ENCODE measurements at regions not wholly inside any gene's neighbourhood (a gene's known extent, or its start where the extent isn't known, plus 50 kb on each side); places are given as distances from the start of the nearest gene placed in this dataset.

DNA sequence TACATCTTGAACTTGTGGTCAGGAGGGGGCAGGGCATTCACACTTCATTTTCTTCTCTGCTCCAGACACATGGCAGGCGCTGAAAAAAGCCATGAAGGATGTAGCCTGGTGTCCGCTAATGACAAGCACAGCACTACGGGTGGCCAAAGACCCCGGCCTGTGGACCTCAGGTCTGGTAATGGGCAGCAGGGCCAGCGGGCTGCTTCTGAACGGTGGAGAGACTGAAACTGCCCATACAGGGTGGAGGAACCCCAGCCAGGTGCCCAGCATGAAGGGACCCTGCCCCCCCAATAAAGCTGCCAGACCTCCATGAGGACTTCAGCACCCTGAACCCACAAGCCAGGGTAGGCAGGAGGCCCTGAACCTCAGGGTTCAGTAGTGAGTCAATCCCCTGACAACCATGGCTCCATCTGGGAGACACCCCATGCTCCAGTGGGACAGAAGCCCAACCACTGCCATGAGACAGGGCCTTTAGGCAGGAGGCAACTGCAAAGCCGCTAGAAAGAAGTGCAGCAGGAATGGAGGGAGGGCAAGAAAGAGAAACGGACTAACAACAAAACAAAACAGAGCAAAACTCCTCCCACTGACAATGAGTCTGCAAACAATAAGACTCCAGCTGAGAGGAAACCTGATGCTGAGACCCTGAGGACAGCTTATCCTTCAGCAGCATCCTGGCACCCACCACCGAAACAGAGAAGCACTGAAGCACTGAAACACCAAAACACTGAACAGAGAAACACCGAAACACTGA, 140.2 kb upstream of the PPP2R2D start:
- no peak for DNase-seq

DNA sequence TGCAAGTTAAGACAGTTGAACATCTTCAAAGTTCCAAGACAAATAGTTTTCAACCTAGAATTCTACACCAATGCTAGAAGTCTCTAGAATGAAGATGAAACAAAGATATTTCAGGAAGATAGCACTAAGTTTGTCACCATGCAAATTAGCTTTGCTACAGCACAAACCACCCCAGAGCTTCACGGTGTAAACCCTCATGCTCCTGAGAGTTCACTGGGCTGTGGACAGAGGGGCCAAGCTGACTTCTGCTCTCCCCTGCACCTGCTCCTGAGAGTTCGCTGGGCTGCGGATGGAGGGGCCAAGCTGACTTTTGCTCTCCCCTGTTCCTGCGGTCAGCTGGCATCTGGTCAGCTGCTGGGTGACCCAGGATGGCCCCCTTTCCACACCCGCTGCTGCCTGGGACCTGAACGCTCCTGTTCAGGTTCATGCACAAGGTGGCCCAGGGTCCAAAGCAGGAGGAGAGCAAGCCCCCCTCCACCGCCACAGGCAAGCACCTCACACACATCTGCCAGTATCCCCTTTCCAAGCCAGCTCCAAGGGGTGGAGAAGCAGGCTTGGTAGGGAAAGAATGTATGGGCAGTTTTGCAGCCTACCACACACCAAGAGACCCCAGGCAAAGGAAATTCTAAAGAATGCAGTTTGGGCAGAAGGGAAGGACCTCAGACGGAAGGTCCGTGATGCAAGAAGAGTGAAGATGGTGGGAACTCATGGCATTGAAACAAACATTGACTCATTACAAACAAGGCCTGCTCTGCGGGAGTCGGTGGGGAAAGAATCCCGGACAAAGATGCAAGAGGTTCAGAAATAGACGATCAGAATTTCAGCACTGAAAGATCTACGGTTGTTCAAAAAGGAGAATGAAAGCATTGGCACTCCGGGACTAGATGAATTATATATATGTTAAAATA, 137.8 kb upstream of the PPP2R2D start:
- no peak for DNase-seq

DNA sequence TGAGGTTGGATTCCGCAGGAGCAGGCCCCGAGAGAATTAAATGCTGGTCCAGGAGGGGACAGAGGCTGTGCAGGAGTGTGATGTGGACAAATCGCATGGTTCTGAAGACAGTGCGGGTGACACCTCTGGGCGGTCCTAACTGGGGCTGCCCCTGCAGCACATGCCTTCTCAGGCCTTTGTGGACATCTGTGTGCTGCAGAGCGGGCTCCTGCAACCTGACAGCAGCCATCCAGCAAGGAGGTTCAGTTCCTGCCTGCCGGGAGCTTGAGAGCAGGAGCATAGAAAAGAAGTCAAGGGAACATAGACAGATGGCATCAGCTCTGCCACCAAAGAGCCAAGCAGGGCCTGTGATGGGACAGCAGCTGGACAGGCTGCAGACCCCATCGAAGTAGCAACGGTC, 135.9 kb upstream of the PPP2R2D start:
- no peak for DNase-seq

DNA sequence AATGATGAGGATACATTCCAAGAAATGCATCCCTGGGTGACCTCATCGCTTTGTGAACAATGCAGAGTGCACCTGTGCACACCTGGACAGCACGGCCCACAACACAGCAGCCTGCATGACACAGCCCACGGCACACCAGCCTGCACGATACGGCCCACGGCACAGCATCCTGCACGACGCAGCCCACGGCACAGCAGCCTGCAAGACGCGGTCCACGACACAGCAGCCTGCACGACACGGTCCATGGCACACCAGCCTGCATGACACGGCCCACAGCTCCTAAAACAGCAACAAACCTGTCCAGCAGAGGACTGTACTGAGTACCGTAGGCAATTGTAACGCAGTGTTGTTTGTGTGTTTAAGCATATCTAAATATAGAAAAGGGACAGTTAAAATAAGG, 134.7 kb upstream of the PPP2R2D start:
- no peak for DNase-seq

DNA sequence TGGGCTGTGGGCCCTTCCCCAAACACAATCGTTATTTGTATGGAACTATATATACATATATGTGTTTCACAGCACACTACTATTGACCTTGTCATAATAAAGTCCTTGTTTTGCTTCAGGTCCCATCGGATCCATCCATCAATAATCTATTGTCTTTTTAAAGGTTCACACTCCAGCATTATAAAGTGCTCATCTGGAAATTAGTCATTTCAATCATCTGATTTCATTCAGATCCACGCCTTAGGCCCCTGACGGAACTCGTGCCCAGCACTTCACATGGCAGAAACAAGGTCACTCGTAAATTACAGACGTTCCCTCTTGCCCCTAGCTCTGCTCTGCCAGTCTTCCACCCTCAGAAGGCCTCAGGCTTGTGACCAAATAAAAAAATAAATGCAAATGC, 133.1 kb upstream of the PPP2R2D start:
- DNase-seq, result no peak

DNA sequence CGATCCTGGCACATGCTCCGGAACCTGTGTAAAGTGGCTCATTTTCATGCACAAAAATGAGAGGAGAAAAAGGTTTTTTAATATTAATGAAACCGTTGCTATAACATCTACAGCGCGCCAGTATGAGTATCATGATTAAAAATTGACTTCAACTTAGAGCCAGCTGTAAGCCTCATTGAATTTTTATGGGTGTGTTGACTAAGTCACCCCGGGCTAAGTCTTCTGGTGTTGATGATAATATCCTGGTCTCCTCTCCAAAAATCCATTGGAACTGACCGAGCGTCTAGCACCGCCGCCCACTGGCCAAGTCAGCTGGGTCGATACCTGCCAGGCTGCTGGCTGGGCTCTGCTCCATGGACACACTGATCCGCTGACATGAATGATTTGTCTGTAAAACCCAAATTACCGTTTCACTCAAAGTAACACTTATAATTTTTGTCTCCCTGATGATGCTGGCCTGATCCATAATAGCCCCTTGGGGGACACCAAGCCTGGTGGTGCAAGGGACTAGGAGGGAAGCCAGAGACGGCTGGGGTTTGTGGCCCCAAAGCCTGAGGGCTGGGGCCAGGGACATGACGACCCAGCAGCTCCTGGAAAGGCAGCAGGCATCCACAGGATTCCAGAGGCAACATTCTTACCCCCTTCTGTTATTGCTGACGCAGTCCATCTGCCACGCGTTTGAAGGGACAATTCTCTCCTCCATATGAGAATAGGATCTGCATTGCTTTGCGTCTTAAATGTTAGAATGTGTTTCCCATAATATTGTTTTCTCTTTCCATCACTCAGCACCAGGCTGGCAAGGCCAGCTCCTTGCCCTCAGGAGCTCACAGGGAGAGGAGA, 131.0 kb upstream of the PPP2R2D start:
- no peak for DNase-seq

DNA sequence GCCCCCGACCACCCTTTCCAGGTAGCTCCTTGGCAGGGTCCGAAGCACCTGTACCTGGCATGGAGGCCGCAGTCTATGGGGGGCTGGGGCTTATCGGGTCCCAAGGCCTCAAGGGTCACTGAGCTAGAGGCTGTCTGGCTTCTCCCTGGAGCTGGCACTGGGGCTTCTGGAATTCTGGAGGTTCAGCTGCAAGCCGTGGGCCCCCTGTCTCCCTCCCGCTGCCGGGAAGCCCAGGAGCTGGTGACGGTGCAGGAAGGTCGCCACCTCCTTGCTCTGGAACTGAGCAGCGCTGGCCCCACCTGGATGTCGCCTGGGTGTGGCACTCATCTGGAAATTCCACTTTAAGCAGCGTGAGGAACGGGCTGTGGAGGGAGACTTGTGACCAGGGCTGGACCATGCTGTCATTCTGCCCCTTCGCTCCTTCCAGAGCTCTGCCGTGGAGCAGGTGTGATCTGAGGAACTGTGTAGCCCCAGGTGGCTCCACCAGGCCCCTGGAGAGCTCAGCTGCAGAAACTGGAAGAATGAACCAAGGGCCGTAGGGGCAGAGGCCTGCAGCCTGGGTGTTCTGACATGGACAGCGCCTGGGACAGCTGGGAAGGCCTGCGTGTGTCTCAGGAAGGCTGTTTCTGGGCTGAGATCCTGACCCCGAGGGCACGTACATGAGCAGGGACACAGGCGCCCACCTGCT, 129.7 kb upstream of the PPP2R2D start:
- DNase-seq, result no peak

DNA sequence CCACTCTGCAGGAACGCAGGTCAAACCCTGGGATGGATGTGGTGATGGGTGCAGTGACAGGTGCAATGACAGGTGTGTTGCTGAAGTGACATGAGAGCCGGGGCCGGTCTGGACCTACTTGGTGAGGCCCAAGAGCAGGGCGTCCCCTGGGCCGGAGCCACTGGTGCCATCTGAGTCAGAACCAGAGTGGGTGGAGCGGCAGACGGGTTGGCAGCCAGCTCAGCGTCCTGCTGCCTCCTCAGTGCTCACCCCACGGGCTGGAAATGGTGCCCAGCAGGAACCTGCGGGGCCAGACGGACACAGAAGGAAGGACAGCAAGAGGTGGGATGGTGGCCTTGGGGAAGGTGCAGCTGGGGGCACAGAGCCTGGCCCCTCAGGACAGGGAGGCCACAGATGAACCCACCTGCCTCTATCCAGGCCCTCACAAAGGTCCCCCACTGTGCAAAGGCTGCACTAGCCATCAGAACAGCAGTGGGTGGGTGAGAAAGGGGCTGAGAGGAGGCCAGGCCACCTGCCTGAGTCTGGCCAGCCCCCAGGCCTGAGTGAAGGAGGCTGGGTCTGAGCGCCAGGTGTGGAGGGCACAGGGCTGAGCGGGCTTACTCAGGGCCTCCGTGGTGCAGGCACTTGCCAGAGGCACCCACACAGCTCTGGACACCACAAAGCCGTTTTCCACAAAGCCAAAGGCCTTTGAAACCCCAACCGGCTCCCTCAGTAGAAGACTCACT, 129.0 kb upstream of the PPP2R2D start:
- no peak for DNase-seq

DNA sequence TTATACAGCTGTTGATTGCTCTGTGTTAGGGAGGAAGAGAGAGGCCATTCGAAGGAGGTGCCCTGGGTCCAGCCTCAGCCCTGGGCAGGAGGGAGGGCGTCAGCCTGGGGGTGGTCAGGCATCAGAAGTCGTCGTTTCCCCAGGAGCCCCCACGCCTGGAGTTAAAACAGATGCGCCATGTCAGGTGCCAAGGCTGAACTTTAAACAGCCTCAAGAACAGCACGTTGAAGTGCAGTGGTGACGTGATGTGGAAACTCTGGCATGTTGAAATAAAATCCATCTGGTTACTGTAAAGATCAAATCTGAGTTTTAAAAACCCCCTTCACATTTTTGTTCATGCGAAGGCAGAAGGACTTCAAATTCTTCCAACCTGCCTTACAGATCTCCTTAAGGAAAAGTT, 128.4 kb upstream of the PPP2R2D start:
- no peak for DNase-seq

DNA sequence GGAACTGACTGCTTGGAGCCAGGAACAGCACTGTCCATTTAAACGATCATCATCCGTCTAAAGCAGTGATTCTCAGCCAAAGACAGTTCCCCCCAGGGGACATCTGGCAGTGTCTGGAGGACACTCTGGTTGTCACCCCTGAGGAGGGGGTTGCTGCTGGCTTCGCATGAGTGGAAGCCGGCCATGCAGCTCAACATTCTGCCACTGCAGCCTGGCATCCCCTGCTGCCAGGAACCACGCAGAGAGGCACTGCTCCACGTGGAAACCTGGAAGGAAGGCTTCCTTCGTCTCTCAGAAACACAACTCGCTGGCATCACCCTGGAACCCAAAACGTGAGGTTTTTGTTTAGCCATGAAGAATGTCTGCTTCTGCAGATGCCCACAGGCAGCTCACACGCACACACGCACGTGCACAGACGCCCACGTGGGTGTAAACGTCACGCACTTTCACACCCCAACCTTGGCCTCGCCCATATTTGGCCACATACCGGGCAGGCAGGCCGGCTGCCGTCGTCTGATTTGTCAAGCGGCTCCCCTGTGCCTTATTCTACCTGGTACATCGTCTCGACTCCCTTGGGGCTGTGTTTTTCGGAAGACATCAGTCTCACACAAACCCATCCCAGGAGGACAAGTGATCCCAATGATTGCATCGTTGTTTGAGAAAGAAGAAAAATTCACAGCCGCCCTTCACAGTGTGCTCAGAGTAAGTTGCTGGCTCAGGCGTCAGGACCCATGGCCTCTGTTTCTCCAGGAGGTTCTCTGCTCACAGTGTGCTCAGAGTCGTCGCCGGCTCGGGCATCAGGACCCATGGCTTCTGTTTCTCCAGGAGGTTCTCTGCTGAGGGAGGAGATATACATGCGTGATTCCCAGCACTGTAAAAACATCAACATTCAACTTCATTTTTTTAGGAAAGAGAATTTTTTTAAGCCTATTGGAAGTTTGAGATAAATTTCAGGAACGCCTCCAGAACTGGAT, 127.2 kb upstream of the PPP2R2D start:
- DNase-seq, result no peak

DNA sequence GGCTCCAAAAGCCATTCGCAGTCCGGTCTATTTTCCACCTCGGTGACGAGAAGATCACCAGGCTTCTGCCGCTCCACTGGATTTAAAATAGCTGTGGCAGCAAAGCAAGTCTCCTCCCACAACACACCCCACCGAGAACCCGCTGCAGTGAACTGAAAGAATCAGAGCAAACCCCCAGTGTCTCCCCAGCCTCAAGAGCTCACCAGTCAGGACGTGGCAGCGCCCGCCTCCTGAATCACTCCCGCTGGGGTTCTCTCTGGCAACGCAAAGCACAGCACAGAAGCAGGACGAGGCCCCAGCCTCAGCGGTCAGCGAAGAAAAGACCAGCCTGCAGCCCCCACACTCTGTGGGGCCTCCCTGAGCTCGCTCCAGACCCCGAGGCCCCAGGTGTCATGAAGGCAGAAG, 126.1 kb upstream of the PPP2R2D start:
- DNase-seq, result no peak

DNA sequence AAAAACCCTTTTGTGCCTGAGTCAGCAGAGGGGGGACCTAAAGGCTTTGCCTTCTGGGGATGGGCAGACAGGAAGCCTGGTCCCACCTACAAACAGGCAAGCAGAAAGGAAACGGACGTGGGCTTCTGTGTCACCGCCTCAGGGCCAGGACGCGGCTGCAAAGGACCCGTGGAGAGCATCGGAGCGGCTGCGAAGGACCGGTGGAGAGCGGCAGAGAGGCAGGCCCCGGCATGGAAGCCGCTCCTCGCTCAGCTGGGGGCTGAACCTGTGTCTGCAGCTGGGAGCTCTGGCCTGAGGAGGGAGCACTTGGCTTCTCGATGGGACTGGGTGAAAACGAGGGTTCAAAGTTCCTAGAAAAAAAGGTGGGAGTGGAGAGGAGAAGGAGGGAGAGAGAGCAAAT, 125.4 kb upstream of the PPP2R2D start:
- no peak for DNase-seq

DNA sequence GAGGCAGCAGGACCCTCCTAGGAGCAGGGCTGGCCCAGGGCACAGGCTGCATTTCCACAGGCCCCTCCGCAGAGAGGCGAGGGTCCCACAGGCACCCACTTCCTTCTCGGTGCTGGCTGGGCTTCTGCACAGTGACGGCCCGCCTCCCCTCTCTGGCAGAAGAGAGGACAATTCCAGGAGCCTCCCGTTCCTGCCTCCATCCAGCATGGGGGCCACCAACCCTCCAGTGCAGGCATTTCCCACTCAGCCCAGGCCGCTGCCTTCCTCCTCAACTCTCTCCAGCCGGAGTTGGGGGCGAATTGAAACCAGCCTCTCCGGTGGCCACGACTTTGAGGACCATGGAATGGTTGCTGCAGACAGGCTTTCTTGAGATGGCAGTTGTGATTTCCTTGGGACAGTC, 125.0 kb upstream of the PPP2R2D start:
- DNase-seq, result no peak

DNA sequence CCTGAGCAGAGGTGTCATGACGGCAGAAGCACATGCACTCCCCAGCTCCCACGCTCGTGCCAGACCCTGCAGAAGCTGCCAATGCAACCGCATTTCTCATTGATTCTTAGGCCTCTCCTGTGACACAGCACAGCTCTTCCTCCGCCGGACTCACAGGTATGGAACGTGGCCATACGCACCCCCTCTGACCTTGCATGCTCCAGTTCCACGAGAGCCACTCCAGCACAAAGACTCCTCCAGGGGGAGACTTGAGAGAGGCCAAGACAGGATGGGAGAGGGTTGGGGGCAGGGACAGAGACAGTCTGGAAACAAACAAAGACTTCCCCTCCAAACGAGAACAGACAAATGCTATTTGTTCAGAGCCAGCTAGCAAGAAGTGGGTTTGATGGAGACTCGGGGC, 124.3 kb upstream of the PPP2R2D start:
- DNase-seq, result no peak

DNA sequence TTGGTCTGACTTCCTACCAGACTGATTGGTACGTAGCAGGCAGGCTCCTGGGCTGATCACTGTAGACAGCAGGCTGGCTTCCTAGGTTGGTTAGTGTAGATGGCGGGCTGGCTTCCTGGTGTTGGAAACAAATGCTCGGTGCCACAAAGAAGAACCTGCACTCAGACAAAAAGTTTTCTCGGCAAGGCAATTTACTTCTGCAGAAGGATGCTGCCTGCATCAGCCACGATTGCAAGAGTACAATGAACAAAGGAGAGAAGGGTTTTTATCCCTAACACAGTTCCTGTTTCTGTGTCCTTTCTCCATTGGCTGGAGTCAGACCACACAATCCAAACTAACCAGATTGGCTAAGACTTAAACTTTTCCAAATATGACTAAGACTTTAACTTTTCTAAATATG, 123.6 kb upstream of the PPP2R2D start:
- DNase-seq, result no peak

DNA sequence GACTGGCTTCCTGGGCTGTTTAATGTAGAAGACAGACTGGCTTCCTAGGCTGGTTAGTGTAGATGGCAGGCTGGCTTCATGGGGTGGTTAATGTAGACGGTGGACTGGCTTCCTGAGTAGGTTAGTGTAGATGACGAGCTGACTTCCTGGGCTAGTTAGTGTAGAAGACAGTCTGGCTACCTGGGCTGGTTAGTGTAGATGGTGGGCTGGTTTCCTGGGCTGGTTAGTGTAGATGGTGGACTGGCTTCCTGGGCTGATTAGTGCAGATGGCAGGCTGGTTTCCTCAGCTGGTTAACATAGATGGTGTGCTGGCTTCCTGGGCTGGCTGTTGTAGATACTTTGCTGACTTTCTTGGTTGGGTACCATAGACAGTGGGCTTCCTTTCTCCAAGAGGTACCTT, 122.9 kb upstream of the PPP2R2D start:
- no peak for DNase-seq

DNA sequence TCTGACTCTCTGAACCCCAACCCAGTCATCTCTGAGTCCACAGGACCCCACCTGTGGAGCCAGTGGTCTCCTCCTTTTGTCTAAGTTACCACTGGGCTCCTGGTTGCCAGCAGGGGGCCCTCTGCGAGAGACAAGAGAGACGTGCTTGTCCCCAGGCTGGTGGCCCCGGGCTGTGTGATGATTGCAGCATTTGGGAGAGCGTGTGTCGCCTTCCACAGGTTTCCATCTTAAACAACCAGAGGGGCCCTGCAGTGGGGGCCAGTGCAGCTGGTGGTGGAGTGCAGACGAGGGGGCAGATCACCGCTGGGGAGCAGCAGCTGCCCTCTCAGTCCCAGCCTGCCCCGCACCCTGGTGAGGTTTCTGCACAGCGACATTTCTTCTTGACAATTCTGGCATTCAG, 122.4 kb upstream of the PPP2R2D start:
- DNase-seq, result no peak

DNA sequence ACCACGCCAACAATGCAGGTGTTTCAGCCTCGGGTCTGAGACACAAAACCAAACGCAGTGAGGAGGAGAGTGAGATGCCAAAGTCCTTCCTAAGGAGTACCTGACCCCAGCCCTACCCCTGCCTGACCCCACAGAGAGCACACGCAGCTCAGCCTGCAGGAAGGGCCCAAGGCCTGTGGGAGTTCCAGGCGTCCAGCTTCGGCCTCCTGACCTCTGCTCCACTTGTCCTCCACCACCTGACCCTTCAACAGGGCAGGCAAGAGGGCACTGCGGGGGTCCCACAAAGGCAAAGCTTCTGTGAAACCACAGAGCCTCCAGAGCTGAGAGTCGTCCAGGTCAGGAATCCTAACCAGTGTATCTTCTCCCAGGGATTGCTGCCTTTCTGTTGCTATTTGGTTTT, 122.0 kb upstream of the PPP2R2D start:
- no peak for DNase-seq

DNA sequence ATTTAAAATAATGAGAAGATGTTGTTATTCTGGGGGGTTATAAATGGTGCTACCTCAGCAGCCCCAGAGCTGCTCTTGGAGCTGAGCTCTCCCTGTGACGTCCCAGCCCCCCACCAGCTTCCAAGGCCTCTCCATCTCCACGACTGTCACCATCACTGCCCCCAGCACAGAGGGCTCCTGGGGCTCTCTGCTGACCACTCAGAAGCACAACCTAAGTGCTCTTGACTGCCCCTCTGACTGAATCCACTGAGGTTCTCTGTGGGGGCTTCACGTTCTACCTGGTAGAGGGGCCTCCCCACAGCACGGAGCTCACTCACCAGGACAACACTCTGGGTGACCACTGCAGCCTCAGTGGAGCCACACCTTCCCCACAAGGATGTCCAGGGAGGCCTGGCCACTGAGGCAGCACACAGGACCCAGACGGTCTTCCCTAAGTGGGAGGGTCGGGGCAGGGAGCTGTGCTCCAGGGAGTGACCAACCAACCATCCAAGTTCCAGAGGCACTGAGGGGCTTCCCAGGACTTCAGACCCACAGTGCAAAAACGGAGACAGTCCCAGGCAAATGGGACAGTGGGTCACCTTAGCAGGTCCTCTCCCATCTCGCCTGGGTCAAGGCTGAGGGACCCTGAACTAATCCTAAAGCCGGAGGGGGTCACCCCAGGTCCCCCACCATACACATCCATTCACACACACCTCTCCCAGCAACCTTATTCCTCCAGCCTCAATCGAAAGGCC, 121.0 kb upstream of the PPP2R2D start:
- DNase-seq, result no peak

DNA sequence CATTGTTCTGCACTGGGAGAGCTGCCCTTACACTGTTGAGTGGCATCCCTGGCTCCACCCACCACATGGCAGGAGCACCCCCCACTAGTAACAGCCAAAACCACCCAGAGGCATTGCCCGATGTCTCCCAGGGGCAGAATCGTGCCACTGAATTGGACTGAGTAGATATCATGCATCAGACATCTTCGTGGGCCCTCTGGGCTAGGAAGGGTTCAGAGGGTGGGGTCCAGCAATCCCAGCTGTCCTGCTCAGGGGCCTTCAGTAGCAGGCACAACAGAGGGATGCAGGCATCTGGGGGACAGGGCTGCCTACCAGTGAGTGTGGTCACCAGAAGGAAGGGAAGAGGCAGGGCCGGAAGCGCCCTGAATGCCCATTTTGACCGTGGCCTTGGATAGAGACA, 119.7 kb upstream of the PPP2R2D start:
- DNase-seq, result no peak
